Subcutaneous abdominal adipose tissue (tissue), 5 donors: ENCODE measurements at regions not wholly inside any gene's neighbourhood (a gene's known extent, or its start where the extent isn't known, plus 50 kb on each side); places are given as distances from the start of the nearest gene placed in this dataset.
A peak's percentile ranks its signal among the peaks of the same experiment; 100 is the strongest.
"Not testable (repeated sequence)": the region's sequence is repeated elsewhere in the genome, so short reads cannot be mapped to it uniquely, and the experiment has no call there.

Experiments used
- H3K27ac ChIP-seq: one replicate; pipeline ENCODE4 v1.7.0; 2013; ENCODE audit warnings: low read depth, mild to moderate bottlenecking, inconsistent platforms, low read length, moderate library complexity
- H3K27me3 ChIP-seq, 5 donors: one replicate each; pipeline ENCODE4 v1.7.0; 2013; ENCODE audit warnings: low read length in 5 of 5, inconsistent platforms in 1 of 5; ENCODE audit not compliant: control insufficient read depth in 5 of 5, insufficient read depth in 4 of 5
- H3K36me3 ChIP-seq, 5 donors: one replicate each; pipeline ENCODE4 v1.7.0; 2013; ENCODE audit warnings: low read length in 5 of 5; ENCODE audit not compliant: control insufficient read depth in 5 of 5, insufficient read depth in 5 of 5
- H3K4me1 ChIP-seq, 5 donors: one replicate each; pipeline ENCODE4 v1.7.0; 2013; ENCODE audit warnings: low read length in 5 of 5, mild to moderate bottlenecking in 3 of 5, moderate library complexity in 1 of 5; ENCODE audit not compliant: control insufficient read depth in 5 of 5, insufficient read depth in 5 of 5
- H3K4me3 ChIP-seq, 5 donors: one replicate each; pipeline ENCODE4 v1.7.0; 2013; ENCODE audit warnings: low read length in 5 of 5, low read depth in 1 of 5
- H3K9ac ChIP-seq, 5 donors: one replicate each; pipeline ENCODE4 v1.7.0; 2013; ENCODE audit warnings: low read length in 5 of 5, mild to moderate bottlenecking in 4 of 5, moderate library complexity in 3 of 5
- H3K9me3 ChIP-seq, 5 donors: one replicate each; pipeline ENCODE4 v1.7.0; 2013; ENCODE audit warnings: low read length in 5 of 5; ENCODE audit not compliant: control insufficient read depth in 5 of 5
- donor health status: healthy.
- donor health status: healthy.
- donor health status: healthy.
- donor health status: healthy.
- donor health status: healthy.

- H3K36me3 ChIP-seq = no peaks in the 10 kb centered on the region
- H3K9me3 ChIP-seq = no peaks in the 10 kb centered on the region
- H3K27ac ChIP-seq = no peak overlapping the region
- no peak overlapping the region for H3K9ac ChIP-seq
- peaks cover 0 to 11% (median 7%) of the 10 kb centered on the region in 5 donors for H3K4me1 ChIP-seq
- H3K27me3 ChIP-seq = no peaks in the 10 kb centered on the region
- peak overlapping the region in 1 of 5 donors; percentile 29 for H3K4me3 ChIP-seq
Observed at GRCh38 chr4:187500796-187501195, 494.8 kb upstream of the ZFP42 start.

GRCh38 chr4:187501731-187502130 lies 493.8 kb upstream of the ZFP42 start:
- no peaks in the 10 kb centered on the region for H3K27me3 ChIP-seq
- H3K4me1 ChIP-seq = peaks cover 0 to 11% (median 7%) of the 10 kb centered on the region in 5 donors
- H3K27ac ChIP-seq = no peak overlapping the region
- H3K9ac ChIP-seq = peak overlapping the region in 2 of 5 donors; percentile 19 to 29
- H3K9me3 ChIP-seq = no peaks in the 10 kb centered on the region
- H3K36me3 ChIP-seq = no peaks in the 10 kb centered on the region
- H3K4me3 ChIP-seq = no peak overlapping the region

GRCh38 chr4:187504974-187505797 lies 490.4 kb upstream of the ZFP42 start:
- Histone ChIP-seq H3K36me3 (no peaks in the 10 kb centered on the region), H3K9ac (no peak overlapping the region), H3K9me3 (no peaks in the 10 kb centered on the region), H3K27me3 (no peaks in the 10 kb centered on the region), H3K4me3 (no peak overlapping the region), H3K27ac (no peak overlapping the region), H3K4me1 (peaks cover 0 to 11% (median 7%) of the 10 kb centered on the region in 5 donors)

GRCh38 chr4:187505798-187506141 lies 489.8 kb upstream of the ZFP42 start:
- H3K4me1 ChIP-seq = peaks cover 0 to 15% (median 9%) of the 10 kb centered on the region in 5 donors
- H3K9ac ChIP-seq, H3K36me3 ChIP-seq, H3K9me3 ChIP-seq, H3K27me3 ChIP-seq, H3K27ac ChIP-seq, H3K4me3 ChIP-seq: not testable (repeated sequence)

GRCh38 chr4:187516224-187516623 lies 479.3 kb upstream of the ZFP42 start:
- Histone ChIP-seq H3K4me3 (no peak overlapping the region), H3K27me3 (no peaks in the 10 kb centered on the region), H3K27ac (no peak overlapping the region), H3K4me1 (peaks cover 0 to 1% (median 0%) of the 10 kb centered on the region in 5 donors), H3K9me3 (no peaks in the 10 kb centered on the region), H3K9ac (no peak overlapping the region), H3K36me3 (no peaks in the 10 kb centered on the region)

- H3K36me3 ChIP-seq = no peaks in the 10 kb centered on the region
Observed at GRCh38 chr4:187541666-187542065, 453.9 kb upstream of the ZFP42 start.

GRCh38 chr4:187544461-187545053 lies 451.0 kb upstream of the ZFP42 start:
- Histone ChIP-seq H3K27ac (no peak overlapping the region), H3K9ac (no peak overlapping the region), H3K9me3 (no peaks in the 10 kb centered on the region), H3K36me3 (no peaks in the 10 kb centered on the region), H3K4me1 (peaks cover 0 to 5% (median 0%) of the 10 kb centered on the region in 5 donors), H3K4me3 (no peak overlapping the region), H3K27me3 (no peaks in the 10 kb centered on the region)

More at GRCh38 chr4:187541666-187542065, 453.9 kb upstream of the ZFP42 start:
- Histone ChIP-seq H3K27ac (no peak overlapping the region), H3K4me3 (no peak overlapping the region), H3K9me3 (no peaks in the 10 kb centered on the region), H3K9ac (no peak overlapping the region), H3K27me3 (no peaks in the 10 kb centered on the region), H3K4me1 (no peaks in the 10 kb centered on the region)

GRCh38 chr4:187547316-187547715 lies 448.3 kb upstream of the ZFP42 start:
- Histone ChIP-seq H3K4me3 (peak overlapping the region in 2 of 5 donors; percentile 18 to 36), H3K9me3 (no peaks in the 10 kb centered on the region), H3K9ac (peak overlapping the region in 1 of 5 donors; percentile 30), H3K27me3 (no peaks in the 10 kb centered on the region), H3K4me1 (peaks cover 0 to 5% (median 0%) of the 10 kb centered on the region in 5 donors), H3K36me3 (no peaks in the 10 kb centered on the region), H3K27ac (no peak overlapping the region)

- Histone ChIP-seq H3K27me3 (no peaks in the 10 kb centered on the region), H3K9ac (no peak overlapping the region), H3K4me3 (no peak overlapping the region), H3K4me1 (peaks cover 0 to 5% (median 0%) of the 10 kb centered on the region in 5 donors), H3K9me3 (no peaks in the 10 kb centered on the region), H3K36me3 (no peaks in the 10 kb centered on the region), H3K27ac (no peak overlapping the region)
Observed at GRCh38 chr4:187550256-187550950, 445.2 kb upstream of the ZFP42 start.

- H3K36me3 ChIP-seq = no peaks in the 10 kb centered on the region
Observed at GRCh38 chr4:187552781-187553180, 442.8 kb upstream of the ZFP42 start.

More at GRCh38 chr4:187552781-187553180, 442.8 kb upstream of the ZFP42 start:
- H3K9me3 ChIP-seq = peaks cover 0 to 9% (median 3%) of the 10 kb centered on the region in 5 donors
- H3K4me3 ChIP-seq = no peak overlapping the region
- no peaks in the 10 kb centered on the region for H3K27me3 ChIP-seq
- no peak overlapping the region for H3K27ac ChIP-seq
- H3K9ac ChIP-seq = no peak overlapping the region
- H3K4me1 ChIP-seq = no peaks in the 10 kb centered on the region
